Jurkat, Clone E6-1 (cell line): ENCODE measurements at regions not wholly inside any gene's neighbourhood (a gene's known extent, or its start where the extent isn't known, plus 50 kb on each side); places are given as distances from the start of the nearest gene placed in this dataset.

Experiments used
- DNase-seq: peaks from one replicate; pipeline ENCODE4 v3.0.0-alpha.2; 2011; ENCODE audit warnings: low read depth, low spot score
- H3K4me3 ChIP-seq: 2 replicates; pipeline ENCODE4 v1.5.1; 2011; ENCODE audit warnings: mild to moderate bottlenecking, low read length, control low read depth, moderate library complexity

DNA sequence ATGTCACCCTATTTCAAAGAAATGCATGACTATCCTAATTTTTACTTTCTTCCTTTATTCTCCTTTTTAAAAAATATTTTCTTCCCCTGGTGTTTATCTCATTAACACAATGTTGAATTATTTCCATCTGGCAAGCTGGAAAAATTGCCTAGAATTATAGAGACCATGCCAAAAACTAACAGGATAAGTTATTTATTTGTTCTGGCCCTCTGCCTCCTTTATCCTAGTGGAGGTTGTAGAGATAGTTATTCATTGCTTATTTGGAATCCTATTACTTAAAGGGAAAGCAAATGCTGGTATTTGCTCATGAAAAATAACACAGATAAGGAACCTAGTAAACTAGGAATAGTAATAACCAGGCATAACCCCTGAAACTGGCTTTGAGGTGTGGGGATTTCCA is 684.9 kb upstream of the KIF2B start:
- no peak overlapping the region for H3K4me3 ChIP-seq
- no peak for DNase-seq

DNA sequence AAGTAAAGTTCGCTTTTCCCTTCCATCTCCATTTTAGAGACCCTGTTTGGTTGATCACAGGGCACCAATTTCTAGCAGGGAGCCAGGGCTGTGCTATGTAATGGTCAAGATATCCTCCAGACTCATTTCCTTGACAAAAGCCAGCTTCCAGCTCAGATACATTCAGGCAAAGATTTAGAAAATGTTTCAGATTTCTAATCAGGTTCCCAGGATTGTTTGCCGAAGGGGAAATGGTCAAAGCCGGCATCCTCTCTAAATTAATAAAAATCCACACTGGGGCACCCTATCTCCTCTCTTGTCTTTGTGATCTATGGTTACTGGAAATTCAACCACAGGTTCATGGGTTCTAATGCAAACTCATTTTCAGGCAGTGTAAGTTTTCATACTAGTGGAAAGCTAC is 686.8 kb upstream of the KIF2B start:
- no peak for DNase-seq
- no peak overlapping the region for H3K4me3 ChIP-seq

DNA sequence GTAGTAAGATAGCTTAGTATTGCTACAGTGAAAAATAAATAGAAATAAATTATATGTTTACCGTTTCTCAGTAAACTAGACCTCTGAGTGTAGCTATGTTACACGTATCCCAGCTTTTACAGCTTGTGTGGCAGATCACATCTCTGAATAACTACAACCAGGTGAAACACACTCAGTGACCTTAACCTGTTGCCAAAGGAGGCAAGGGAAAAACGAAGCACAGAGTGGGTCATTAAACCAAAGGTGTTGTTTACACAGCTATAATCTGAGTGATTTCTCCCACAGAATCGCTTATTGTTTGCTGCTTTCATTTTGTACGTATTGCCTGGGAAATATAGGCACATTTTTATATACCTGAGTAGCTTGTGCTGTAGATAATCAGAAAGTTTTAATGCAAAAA is 688.2 kb upstream of the KIF2B start:
- no peak for DNase-seq
- H3K4me3 ChIP-seq, result no peak overlapping the region

DNA sequence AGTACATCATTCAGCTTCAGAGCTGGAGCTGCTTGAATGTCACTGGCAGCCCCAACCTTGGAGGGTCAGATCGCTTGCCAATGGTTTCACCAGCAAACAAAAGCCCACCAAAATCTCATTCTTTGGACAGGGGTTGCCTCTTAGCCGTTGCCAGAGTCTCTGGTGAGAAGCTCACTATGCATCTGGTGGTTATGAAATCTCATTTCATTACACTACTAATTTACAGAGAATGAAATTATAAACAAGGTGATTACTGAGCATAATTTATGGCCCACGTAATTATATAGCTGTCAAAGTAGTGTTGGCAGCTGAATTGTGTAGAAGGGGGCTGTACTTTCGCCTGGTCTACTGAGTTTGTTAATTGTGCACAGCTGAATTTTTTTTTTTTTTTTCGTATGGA is 688.9 kb upstream of the KIF2B start:
- no peak for DNase-seq

DNA sequence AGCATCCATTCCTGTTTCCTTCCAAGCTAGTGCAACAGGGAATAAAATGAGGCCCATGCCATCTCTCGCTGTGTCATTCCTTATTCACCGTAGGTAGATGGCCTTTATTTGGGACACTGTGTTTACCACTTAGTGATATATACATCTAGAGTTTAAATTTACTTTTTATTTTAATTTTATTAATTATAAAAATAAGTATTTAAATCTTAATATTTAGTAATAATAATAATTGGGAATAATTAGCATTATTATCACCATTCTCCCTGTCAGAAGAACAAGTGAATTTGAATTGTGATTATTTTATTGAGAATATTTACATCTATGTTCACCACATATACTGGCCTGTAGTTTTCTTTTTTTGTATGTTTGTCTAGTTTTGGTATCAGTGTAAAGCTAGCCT is 692.9 kb upstream of the KIF2B start:
- H3K4me3 ChIP-seq, result no peak overlapping the region
- no peak for DNase-seq

More for the DNA sequence above, 688.9 kb upstream of the KIF2B start:
- H3K4me3 ChIP-seq, result no peak overlapping the region

DNA sequence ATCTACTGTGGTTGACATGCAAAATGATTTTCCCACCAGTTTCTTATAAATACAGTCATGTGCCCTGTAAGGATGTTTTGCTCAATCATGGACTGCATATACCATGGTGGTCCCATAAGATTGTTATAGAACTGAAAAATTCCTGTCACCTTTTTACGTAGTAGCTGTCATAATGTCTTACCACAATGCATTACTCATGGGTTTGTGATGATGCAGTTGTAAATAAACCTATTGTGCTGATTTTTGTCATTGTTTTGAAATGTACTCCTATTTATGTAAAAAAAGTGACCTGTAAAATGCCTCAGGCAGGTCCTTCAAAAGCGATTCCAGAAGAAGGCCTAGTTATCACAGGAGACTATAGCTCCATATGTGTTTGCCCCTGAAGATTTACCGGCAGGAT is 695.4 kb upstream of the KIF2B start:
- no peak overlapping the region for H3K4me3 ChIP-seq
- no peak for DNase-seq

DNA sequence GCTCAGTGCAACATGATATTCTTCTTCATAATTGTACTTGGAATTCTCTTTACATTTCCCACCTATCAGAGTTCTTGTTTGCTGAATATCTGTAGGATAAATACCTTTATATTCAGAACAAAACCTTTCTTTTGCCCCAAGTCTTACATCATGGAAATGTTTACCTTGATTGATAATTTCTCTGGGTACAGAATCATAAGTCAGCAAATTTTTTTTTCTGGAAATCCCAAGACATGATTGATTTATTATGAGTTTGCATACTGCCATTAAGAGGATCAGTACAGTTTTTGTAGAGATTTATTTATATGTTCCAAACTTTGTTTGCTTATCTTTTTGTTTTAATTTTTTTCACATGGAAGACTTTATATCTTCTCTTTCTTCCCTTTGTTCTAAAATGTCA is 699.8 kb upstream of the KIF2B start:
- H3K4me3 ChIP-seq, result no peak overlapping the region
- DNase-seq, result no peak

DNA sequence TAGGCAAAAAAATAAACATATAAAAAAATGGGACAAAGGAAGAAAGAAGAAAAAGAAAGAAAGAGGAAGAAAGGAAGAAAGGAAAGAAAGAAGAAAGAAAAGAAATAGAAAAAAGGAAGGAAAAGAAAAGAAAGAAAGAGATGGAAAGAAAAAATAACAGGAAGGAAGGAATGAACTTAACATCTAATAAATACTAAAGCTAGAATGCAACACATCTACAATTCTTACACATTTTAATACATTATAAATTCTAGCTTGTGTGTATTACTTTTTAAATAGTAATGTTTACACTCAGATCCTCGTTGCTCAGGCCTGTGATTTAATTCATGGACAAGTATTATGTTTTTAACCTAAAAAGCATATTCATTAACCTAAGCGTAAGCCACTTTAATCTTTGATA is 703.0 kb upstream of the KIF2B start:
- DNase-seq, result no peak
- H3K4me3 ChIP-seq, result no peak overlapping the region

DNA sequence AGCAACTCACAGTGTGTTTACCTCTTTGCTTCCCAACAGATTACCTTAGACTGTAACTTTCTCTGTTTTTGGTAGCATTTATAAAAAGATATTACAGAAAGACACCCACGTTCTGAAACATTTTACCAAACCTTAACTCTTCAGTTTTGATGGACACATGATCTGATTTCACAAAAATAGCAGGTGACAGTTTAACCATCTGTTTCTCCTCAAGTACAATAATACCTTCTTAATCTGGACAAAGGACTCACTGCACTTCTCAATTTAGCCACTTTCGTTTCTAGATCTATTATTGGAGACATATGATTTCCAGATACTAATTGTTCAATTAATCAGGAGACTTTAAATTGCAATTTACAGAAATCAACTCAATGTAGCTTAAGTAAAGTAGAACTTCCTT is 703.8 kb upstream of the KIF2B start:
- no peak for DNase-seq
- H3K4me3 ChIP-seq, result no peak overlapping the region

DNA sequence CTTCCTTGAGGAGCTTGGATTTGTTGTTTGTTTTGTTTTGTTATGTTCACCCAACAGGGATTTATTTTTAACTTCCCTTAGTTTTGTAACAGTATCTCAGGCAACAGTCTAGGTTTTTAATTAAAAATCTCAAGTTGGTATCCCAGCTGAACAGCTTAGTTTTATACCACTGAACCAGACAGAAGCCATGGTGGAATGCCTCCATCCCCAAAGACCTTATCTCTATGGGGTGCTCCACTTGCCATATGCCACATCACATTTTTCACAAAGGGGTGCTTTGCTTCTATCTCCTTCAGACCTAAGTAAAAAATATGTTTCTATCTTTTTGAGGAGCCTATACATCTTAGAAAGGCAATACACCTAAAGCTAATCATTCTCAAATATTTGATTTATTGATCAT is 715.8 kb upstream of the KIF2B start:
- H3K4me3 ChIP-seq, result no peak overlapping the region
- no peak for DNase-seq

DNA sequence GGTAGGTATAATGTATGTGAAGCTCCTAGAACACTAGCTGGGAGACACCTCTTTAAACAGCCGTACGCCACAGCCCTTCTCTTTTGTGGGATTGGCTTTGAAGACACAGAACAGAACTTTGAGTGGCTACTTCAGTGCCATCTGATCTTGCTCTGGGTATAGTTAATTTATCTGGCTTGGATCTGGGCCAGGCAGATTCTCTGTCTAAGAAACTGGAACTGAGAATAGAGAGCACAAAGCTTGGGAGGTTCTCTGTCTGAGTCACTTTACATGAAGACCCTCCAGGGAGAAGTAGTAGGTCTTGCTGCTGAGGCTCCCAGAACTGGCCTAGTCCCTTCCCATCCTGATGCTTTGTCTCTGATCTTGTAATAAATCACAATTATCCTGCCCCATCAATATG is 721.0 kb upstream of the KIF2B start:
- DNase-seq, result no peak
- no peak overlapping the region for H3K4me3 ChIP-seq

DNA sequence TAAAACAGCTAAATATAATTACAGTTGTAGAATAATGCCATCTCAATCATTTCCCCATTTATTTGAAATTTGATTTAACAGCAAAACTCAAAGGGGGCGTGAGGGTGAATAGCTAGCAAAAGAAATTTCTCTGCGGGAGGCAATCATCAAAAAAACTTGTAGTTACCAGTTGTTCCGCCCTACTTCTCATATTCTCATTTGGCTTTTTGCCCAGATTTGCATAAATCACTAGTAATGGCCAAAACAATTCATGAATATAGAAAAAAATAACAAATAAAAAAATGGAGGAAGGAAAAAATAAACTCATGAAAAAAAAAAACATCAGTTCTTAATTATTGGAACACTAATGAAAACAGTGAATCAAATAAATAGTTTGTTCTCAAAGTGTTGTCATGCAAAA is 722.6 kb upstream of the KIF2B start:
- H3K4me3 ChIP-seq, result no peak overlapping the region
- no peak for DNase-seq

DNA sequence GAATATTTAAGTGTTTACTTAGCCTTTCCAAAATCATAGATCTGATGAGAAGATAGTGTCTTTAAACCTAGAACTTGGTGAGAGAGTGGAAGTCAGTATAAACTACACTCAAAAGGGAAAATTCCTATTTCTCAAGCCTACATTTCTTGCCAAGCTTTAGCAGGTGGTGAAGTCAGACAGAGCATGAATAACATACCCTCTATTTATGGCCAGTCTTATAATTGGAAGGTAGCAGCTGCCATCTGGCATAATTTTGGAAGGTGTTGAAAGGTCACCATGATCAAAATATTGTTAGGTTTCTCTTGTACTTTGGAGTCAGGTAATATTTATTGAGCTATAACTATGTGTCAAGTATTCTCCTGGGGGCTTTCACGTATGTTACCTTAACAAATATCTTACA is 729.3 kb upstream of the KIF2B start:
- no peak overlapping the region for H3K4me3 ChIP-seq
- no peak for DNase-seq

DNA sequence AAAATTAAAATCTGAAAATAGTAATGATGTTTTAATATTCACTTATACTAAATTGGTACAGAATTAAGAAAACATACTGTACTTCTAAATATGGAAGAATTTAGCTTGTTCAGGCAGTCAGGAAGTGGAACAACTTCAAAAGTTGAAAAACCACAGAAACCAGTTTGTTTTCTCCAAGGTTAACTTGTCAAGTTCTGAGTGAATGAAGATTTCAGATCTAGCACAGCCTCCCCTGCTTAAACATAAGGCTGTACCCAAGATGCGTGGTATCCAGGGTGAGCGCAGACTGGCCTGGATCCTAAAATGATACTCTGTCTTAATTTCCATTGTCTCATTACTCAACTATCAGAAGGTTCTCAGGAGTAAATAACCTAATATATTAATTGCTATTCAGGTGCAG is 730.7 kb upstream of the KIF2B start:
- peak; percentile 20 for DNase-seq
- no peak overlapping the region for H3K4me3 ChIP-seq

DNA sequence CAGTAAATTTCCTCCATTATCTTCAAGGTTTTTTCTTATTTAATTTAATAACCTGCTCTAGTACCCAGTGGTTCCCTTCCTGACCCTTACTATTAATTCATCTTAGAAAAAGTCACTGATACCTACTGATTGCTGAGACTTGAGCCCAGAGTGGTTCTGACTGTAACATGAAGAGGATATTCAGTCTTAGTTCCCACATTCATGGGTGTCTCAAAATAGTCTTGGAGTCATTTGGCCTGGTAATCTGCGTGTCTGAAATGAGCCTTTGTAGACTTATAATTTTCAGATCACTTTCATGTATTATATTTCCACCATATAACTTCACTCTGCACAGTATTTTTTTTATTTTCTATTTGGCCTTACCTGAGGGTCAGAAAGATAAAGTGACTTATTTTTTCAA is 732.0 kb upstream of the KIF2B start:
- no peak overlapping the region for H3K4me3 ChIP-seq
- no peak for DNase-seq

DNA sequence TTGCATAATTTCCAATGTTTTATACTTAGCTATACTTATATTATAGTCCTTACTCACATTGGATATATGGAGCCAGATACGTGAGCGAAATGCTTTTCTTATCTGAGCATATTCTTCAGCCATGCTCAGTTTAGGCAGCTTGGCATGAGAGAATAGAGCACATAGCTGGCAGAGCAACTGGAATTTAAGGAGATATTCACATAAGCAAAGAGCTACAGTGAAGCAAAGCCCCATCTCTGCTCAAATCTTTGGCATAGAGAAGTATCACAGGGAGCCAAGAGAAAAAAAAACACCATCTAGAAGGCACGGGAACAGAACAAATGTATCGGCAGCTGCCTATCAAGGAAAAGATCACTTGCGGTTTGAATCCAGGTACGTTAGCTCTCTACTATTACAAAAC is 734.2 kb upstream of the KIF2B start:
- H3K4me3 ChIP-seq, result no peak overlapping the region
- DNase-seq, result no peak

DNA sequence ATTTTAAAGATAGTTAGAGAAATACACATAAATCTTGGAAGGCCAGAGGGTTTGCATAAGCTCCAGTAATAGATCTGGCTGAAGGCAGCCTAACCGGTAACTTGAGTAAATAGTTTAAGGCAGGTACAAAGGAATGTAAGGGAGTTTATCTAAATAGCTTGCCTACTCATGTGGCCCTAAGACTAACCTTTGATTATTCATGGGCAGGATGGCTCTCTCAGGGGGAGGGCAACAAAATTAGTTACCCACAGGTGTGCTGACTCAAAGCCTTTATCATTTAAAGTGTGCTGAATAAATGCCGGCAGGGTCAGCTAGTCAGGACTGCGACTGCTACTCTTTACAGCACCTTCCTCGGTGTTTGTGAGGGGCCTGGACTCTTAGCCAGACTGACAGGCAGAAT is 761.3 kb upstream of the KIF2B start:
- DNase-seq, result no peak
- no peak overlapping the region for H3K4me3 ChIP-seq

DNA sequence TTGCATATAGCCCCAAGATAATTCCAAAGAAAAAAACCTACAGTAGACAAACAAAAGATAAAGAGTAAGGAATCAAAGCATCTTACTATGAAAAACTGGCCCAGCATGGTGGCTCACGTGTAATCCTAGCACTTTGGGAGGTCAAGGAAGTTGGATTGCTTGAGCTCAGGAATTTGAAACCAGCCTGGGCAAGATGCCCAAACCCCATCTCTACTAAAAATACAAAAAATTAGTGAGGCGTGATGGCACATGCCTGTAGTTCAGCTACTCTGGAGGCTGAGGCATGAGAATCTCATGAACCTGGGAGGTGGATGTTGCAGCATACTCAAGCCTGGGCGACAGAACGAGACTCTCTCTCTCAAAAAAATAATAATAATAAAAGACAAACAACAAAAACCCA is 764.7 kb upstream of the KIF2B start:
- no peak for DNase-seq

DNA sequence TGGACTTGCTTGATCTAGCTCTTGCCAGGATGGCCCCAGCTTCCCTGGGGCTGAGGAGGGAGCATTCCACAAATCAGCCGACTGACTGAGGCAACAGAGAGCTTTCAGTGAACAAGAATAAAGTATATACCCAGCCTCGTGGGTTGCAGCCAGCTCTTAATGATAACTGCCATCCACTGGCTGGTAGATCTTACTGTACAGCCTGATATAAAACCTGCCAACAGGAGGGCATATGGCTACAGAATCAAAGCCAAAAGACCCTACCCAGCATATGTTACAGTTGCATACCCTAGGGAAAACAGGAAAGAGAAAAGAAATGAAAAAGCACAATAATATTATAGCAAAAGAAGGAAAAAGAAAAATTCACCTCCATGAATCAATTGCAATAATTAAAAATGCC is 775.9 kb upstream of the KIF2B start:
- no peak overlapping the region for H3K4me3 ChIP-seq
- DNase-seq, result no peak

More for the DNA sequence above, 764.7 kb upstream of the KIF2B start:
- H3K4me3 ChIP-seq, result no peak overlapping the region

DNA sequence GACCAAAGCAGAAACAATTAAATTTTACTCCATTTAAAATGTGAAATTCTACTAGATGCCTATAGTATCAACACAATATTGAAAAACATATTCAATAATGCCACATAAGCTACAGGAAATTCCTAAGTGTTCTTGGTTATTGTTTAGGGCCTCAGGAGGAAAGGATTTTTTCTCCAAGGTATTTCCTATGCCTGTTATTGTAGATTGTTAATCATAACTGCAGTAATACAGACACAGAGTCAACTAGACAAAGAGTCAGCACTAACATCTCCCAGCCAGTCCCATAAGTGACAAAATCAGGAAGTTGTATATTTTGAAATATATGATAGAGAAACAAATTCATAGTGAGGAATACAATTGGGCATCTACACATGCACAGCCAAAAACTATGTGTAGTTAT is 782.7 kb upstream of the KIF2B start:
- no peak overlapping the region for H3K4me3 ChIP-seq
- no peak for DNase-seq

DNA sequence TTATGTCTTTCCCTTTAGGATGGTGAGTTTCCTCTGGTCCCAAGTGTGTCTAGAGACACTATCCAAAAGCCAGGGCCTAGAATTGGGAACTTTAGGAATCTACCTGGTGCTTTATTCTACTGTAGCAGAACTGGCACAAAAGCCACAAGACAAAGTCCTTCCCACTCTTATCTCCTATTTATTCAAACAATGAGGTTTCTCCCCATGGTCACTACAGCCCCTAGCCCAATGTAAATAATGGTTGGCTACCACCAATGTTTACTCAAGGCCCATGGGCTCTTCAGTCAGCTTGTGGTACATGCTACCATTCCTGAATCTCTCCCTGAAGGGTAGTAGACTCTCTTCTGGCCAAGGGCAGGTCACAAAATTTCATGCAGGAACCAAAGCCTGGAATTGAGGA is 789.4 kb upstream of the KIF2B start:
- no peak overlapping the region for H3K4me3 ChIP-seq
- DNase-seq, result no peak

DNA sequence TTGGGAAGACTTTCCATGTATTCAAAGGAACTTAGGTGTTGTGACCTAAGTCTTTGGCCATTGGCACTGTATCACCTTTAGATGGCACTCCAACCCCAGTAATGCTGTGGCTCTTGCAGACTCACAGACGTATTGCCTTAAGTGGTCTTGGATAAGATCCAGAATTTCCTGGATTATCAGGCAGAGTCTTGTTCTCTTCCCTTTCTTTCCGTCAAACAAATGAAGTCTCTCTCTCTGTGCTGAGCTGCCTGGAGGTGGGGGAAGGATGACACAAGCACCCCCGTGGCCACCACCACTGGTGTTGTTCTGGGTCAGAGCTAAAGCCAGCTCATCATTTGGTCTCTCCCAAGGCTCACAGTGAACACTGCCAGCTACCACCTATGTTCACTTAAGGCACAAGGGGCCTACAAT is 789.9 kb upstream of the KIF2B start:
- peak; percentile 51 for DNase-seq
- no peak overlapping the region for H3K4me3 ChIP-seq
